Renal cortex interstitium (tissue), 11 donors: ENCODE measurements at regions not wholly inside any gene's neighbourhood (a gene's known extent, or its start where the extent isn't known, plus 50 kb on each side); places are given as distances from the start of the nearest gene placed in this dataset.

Source experiments
- DNase-seq, 11 donors: peaks; one replicate each; pipeline ENCODE4 v3.0.0-alpha.2; 2013; ENCODE audit warnings: low read depth in 9 of 11, low spot score in 4 of 11; ENCODE audit errors: extremely low read depth in 1 of 11

DNA sequence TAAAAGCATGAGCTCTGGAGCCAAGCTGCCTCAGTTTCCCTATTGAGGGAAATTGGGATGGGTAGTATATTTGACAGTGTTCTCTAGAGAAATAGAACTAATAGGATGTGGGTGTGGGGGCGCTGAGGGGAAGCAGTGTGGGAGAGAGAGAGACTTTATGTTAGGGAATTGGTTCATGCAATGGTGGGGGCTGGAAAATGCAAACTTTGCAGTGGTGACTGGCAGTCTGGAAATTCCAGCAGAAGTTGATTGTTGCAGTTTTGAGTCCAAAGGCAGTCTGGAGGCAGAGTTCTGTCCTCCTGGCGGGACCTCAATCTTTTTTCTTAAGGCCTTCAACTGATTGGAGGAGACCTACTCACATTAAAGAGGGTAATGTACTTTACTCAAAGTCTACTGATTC is 59.4 kb upstream of the SYT13 start:
- DNase-seq: no peak

DNA sequence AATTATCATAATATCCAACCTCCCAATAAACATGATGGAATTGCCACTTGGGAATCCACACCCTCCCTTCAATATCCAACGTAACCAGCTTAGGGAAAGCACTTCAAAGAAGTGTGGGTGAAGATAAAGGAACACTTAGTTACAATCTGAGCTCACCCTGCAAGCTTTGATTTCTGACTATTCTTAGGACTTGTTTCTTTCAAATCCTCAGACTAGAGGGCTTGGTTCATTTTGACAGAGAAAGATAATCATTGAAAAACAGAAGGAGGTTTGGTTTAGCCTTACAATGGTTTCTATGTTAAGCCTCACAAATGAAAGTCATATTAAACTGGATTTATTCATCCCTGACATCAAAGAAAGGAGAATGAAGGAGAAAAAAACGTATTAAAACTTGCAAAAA is 57.9 kb upstream of the SYT13 start:
- no peak for DNase-seq

DNA sequence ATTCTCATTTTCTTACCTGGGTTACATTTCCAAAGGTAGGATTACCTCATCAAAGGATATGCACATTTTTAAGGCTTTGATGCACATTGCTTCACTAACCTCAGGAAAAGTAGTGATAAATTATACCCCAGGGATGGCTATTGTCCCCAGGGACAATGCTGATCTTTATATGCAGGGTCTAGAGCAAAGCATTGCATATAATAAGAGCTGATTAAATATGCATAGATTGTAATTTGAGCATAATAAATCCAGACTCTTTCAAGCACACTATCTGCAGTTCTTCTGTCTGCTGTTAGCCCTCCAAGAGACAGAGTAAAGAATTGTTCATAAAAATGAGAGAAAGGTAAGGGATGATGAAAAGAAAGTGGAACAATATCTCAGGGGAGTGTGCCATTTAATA is 57.3 kb upstream of the SYT13 start:
- DNase-seq: no peak

DNA sequence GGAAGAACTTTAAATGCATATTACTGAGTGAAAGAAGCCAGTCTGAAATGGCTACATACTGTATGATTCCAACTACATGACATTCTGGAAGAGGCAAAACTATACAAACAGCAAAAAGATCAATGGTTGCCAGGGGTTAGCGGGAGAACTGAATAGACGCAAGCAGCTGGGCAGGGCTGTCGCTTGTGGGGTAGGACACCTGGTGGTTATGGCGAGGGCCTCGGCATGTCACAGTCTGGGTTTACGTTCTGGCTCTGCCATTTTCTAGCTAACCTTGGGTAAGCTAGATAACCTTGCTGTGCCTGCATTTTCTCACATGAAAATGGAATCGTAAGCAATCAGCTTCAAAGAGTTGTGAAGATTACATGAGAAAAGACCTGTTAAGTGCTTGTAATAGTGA is 55.2 kb upstream of the SYT13 start:
- no peak for DNase-seq

DNA sequence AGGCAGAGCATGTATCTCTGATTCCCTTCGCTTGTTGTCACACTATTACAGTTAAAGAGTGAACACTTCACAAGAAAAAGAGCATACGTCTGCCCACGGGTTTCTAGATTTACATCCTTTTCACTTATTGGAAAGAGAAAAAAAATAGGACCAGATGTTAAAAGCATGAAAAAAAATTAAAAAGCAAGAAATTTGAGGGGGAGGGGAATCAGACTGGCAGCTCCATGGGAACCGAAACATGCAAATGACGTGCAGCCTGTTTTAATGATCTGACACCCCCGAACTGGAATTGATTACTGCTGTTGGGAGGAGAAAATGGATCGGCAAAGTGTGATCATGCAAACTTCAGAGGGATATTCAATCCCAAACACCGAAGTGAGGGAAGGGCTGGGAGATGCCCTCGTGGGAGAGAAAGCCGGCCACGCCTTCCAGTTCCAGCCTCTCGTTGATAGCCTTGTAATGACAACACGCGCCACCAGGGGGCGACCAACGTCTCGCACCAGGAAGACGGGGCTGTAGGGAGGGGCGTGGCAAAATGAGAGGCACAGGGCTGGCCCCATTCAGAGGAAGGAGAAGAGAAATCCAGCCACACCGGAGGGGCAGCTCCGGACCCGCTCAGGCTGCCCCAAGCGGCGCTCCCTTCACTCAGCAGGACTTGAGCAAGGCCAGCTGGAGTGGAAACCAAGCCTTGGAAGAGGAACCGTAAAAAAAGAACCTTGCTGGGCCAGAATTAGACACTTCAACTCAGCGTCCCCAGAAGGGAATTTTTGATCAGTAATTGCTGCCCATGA is 53.8 kb upstream of the SYT13 start:
- peak; percentile 79 to 93 (median 85) for DNase-seq

DNA sequence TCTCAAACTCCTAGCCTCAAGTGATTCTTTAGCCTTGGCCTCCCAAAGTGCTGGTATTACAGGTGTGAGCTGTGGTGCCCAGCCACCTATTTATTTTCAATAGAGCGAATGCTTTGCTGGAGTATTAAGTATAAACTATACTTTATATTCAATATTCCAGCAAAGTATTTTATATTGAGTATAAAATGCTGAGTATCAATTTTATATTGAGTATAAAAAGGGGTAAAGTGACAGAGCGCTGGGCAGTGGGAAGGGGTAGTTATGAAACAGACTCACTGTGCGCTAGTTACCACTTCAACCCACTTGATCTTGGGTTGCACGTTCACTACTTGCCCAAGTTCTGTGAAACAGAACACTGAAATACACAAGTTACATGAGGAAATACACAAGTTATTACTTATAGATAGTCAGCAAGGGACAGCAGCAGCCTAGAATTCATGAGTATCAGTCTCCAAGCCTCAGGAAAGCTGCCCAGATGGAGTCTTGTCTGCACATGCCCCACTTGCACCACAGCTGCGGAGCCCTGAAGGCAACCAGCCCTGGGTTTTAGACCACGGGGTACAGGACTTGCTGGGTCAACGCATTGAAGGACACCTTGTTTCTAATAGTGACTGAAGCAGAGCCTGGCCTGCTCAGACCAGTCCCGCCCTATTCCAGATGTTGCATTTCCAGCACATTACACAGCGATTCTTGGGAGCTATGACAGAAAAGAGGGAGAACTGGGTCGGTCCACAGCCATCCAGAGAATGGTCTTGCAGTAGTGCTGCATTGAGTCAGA is 51.6 kb upstream of the SYT13 start:
- no peak for DNase-seq

DNA sequence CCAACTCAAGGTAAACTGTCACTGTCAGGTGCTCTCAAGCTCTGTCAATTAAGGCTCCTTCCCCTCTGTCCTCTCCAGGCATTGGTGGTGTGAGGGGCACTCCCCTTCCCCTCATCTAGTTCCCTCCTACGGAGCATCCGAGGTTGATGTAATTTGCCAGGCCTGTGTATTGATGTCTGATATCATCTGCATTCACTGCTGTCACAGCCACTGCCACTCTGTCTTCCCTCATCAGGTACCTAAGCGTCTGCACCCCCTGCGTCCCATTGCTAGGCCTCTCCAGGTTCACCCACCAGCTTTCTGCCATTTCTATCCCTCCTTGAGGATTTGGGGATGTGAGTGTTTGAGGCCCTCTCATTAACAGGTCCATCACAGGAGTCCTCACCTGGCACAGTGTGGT is 50.0 kb upstream of the SYT13 start:
- no peak for DNase-seq
